CD4-positive, alpha-beta memory T cell (primary cell): ENCODE measurements at regions not wholly inside any gene's neighbourhood (a gene's known extent, or its start where the extent isn't known, plus 50 kb on each side); places are given as distances from the start of the nearest gene placed in this dataset.

ENCODE experiments used
- CTCF ChIA-PET: fragments of 350-600 bp; sonication (Branson Sonifier 250); formaldehyde crosslinking; loops from one replicate; lab custom pipeline; 2021; ENCODE audit warnings: inconsistent platforms; ENCODE audit not compliant: partially characterized antibody; lab: Charles Lee
- POLR2A ChIA-PET: fragments of 350-600 bp; sonication (Branson Sonifier 250); formaldehyde crosslinking; loops from one replicate; lab custom pipeline; 2021; ENCODE audit not compliant: partially characterized antibody; lab: Charles Lee
- DNase-seq, 5 donors: peaks; one replicate each; pipeline versions ENCODE4 v3.0.0 to v3.0.0-alpha.2; 2020 to 2022; ENCODE audit warnings: mixed read lengths in 1 of 5
- H3K27ac ChIP-seq: one replicate; pipeline ENCODE4 v1.7.0; 2013; ENCODE audit warnings: low read depth, low read length
- H3K27me3 ChIP-seq: 2 replicates; pipeline ENCODE4 v1.7.0; 2013; ENCODE audit warnings: mild to moderate bottlenecking, low read length, moderate library complexity; ENCODE audit not compliant: insufficient read depth
- H3K36me3 ChIP-seq: 2 replicates; pipeline ENCODE4 v1.7.0; 2013; ENCODE audit warnings: mild to moderate bottlenecking, low read length, moderate library complexity; ENCODE audit not compliant: insufficient read depth
- H3K4me1 ChIP-seq: 2 replicates; pipeline ENCODE4 v1.7.0; 2013; ENCODE audit warnings: mild to moderate bottlenecking, low read length, moderate library complexity; ENCODE audit not compliant: insufficient read depth
- H3K4me3 ChIP-seq, 2 donors: one replicate each; pipeline ENCODE4 v1.7.0; 2013; ENCODE audit warnings: low read length in 2 of 2, mild to moderate bottlenecking in 1 of 2
- H3K9me3 ChIP-seq, 2 donors: one replicate each; pipeline ENCODE4 v1.7.0; 2013; ENCODE audit warnings: low read length in 2 of 2, control low read depth in 1 of 2; ENCODE audit not compliant: control insufficient read depth in 1 of 2
- H3K27ac Mint-ChIP-seq, 7 donors: one replicate each; pipeline ENCODE4 v1.8.0; 2020 to 2021; ENCODE audit warnings: mixed read lengths in 7 of 7, mild to moderate bottlenecking in 6 of 7, inconsistent platforms in 3 of 7, moderate library complexity in 3 of 7
- H3K27me3 Mint-ChIP-seq, 2 donors: one replicate each; pipeline ENCODE4 v1.8.0; 2020 to 2021; ENCODE audit warnings: mixed read lengths in 2 of 2
- H3K36me3 Mint-ChIP-seq, 2 donors: one replicate each; pipeline ENCODE4 v1.8.0; 2020 to 2021; ENCODE audit warnings: mixed read lengths in 2 of 2, inconsistent platforms in 1 of 2, mild to moderate bottlenecking in 1 of 2
- H3K4me1 Mint-ChIP-seq, 4 donors: one replicate each; pipeline ENCODE4 v1.8.0; 2020 to 2021; ENCODE audit warnings: mixed read lengths in 4 of 4, mild to moderate bottlenecking in 1 of 4
- H3K4me3 Mint-ChIP-seq, 8 donors: one replicate each; pipeline ENCODE4 v1.8.0; 2020 to 2021; ENCODE audit warnings: mixed read lengths in 8 of 8, mild to moderate bottlenecking in 7 of 8, moderate library complexity in 6 of 8, inconsistent platforms in 3 of 8
- H3K9me3 Mint-ChIP-seq, 8 donors: one replicate each; pipeline ENCODE4 v1.8.0; 2020 to 2021; ENCODE audit warnings: mixed read lengths in 8 of 8, mild to moderate bottlenecking in 5 of 8, inconsistent platforms in 3 of 8, moderate library complexity in 1 of 8
- intact Hi-C: fragments of 100-400 bp; cut with micrococcal nuclease; formaldehyde crosslinking; loops from one replicate; pipeline ENCODE4 v1.15.1; 2023

DNA sequence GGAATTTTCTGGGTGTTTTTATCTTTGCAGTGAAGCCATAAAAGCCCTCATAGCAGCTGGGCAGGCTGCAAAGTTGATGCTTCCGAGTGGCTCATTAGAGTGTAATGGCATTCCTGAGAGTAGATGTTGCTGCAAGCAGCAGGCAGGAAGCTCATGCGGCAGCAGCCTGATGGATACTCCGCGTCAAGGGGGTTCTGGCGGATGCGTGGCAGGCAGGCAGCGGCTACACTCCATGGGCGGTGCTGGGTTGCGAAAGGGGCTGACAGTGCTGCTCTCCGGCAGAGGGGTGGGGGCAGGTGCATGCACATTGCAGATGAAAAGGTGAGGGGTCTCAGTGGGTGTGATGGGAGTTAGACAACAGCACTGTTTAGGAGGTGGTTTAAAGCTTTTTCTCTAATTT, 93.2 kb upstream of the AJAP1 start:
- Histone ChIP-seq H3K4me3 (no peak overlapping the region), H3K9me3 (no peaks in the 10 kb centered on the region), H3K27ac (no peak overlapping the region), H3K4me1 (no peaks in the 10 kb centered on the region), H3K27me3 (no peaks in the 10 kb centered on the region), H3K36me3 (no peaks in the 10 kb centered on the region)
- H3K27me3 Mint-ChIP-seq = peaks cover 6 to 13% of the 10 kb centered on the region in 2 donors
- peaks cover 0 to 6% (median 0%) of the 10 kb centered on the region in 8 donors for H3K9me3 Mint-ChIP-seq
- H3K27ac Mint-ChIP-seq = no peak overlapping the region
- no peaks in the 10 kb centered on the region for H3K36me3 Mint-ChIP-seq
- POLR2A ChIA-PET = no interaction called here
- DNase-seq = no peak
- H3K4me1 Mint-ChIP-seq = no peaks in the 10 kb centered on the region
- CTCF ChIA-PET = no interaction called here
- intact Hi-C loops = no loop called here
- H3K4me3 Mint-ChIP-seq = no peak overlapping the region

DNA sequence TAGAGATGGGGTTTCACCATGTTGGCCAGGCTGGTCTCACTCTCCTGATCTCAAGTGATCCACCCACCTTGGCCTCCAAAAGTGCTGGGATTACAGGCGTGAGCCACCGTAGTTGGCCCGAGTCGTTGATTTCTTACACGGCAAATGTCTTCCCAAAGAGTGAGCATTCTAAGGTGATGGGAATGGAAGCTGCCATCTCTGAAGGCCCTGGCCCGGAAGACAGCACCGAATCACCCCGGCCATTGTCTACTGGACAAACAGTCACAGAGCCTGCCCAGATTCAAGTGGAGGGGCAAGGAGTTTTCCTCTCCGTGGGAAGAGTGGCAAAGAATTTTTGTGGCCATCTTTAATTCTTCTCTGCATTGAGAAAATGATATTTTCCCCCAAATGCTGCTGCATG, 92.1 kb upstream of the AJAP1 start:
- CTCF ChIA-PET = no interaction called here
- POLR2A ChIA-PET = no interaction called here
- Histone ChIP-seq H3K9me3 (no peaks in the 10 kb centered on the region), H3K27ac (no peak overlapping the region), H3K36me3 (no peaks in the 10 kb centered on the region), H3K27me3 (no peaks in the 10 kb centered on the region), H3K4me3 (no peak overlapping the region), H3K4me1 (no peaks in the 10 kb centered on the region)
- intact Hi-C loops = no loop called here
- Mint-ChIP-seq H3K4me1 (no peaks in the 10 kb centered on the region), H3K4me3 (no peak overlapping the region), H3K9me3 (peaks cover 0 to 6% (median 0%) of the 10 kb centered on the region in 8 donors), H3K36me3 (no peaks in the 10 kb centered on the region), H3K27me3 (peaks cover 6 to 20% of the 10 kb centered on the region in 2 donors), H3K27ac (no peak overlapping the region)
- DNase-seq = no peak

- CTCF ChIA-PET = no interaction called here
- POLR2A ChIA-PET = no interaction called here
- no peaks in the 10 kb centered on the region for H3K4me1 ChIP-seq
These were observed 90.8 kb upstream of the AJAP1 start for GRCh38 chr1:4563586-4563985.

GRCh38 chr1:4564051-4564450, 90.4 kb upstream of the AJAP1 start:
- ChIA-PET POLR2A (no interaction called here), CTCF (no interaction called here)
- Histone ChIP-seq H3K27me3 (no peaks in the 10 kb centered on the region), H3K4me1 (no peaks in the 10 kb centered on the region), H3K4me3 (no peak overlapping the region), H3K27ac (no peak overlapping the region), H3K9me3 (no peaks in the 10 kb centered on the region), H3K36me3 (no peaks in the 10 kb centered on the region)
- H3K4me1 Mint-ChIP-seq = no peaks in the 10 kb centered on the region
- H3K27me3 Mint-ChIP-seq = peaks cover 2 to 24% of the 10 kb centered on the region in 2 donors
- no peaks in the 10 kb centered on the region for H3K36me3 Mint-ChIP-seq
- intact Hi-C loops = no loop called here
- no peak overlapping the region for H3K27ac Mint-ChIP-seq
- H3K4me3 Mint-ChIP-seq = no peak overlapping the region
- no peak for DNase-seq
- H3K9me3 Mint-ChIP-seq = peaks cover 0 to 2% (median 0%) of the 10 kb centered on the region in 8 donors

More at GRCh38 chr1:4563586-4563985, 90.8 kb upstream of the AJAP1 start:
- Histone ChIP-seq H3K4me3 (no peak overlapping the region), H3K27me3 (no peaks in the 10 kb centered on the region), H3K9me3 (no peaks in the 10 kb centered on the region), H3K36me3 (no peaks in the 10 kb centered on the region), H3K27ac (no peak overlapping the region)
- no peaks in the 10 kb centered on the region for H3K4me1 Mint-ChIP-seq
- H3K36me3 Mint-ChIP-seq = no peaks in the 10 kb centered on the region
- intact Hi-C loops = no loop called here
- no peak for DNase-seq
- no peak overlapping the region for H3K4me3 Mint-ChIP-seq
- no peak overlapping the region for H3K27ac Mint-ChIP-seq
- H3K27me3 Mint-ChIP-seq = peaks cover 6 to 22% of the 10 kb centered on the region in 2 donors
- H3K9me3 Mint-ChIP-seq = peaks cover 0 to 2% (median 0%) of the 10 kb centered on the region in 8 donors

GRCh38 chr1:4565166-4565565, 89.2 kb upstream of the AJAP1 start:
- Mint-ChIP-seq H3K27me3 (peaks cover 0 to 25% of the 10 kb centered on the region in 2 donors), H3K36me3 (no peaks in the 10 kb centered on the region), H3K27ac (no peak overlapping the region), H3K4me1 (no peaks in the 10 kb centered on the region), H3K4me3 (no peak overlapping the region), H3K9me3 (peaks cover 0 to 2% (median 0%) of the 10 kb centered on the region in 8 donors)
- H3K4me3 ChIP-seq = no peak overlapping the region
- H3K27ac ChIP-seq = no peak overlapping the region
- DNase-seq = no peak
- CTCF ChIA-PET = no interaction called here
- POLR2A ChIA-PET = no interaction called here
- H3K36me3 ChIP-seq = no peaks in the 10 kb centered on the region
- intact Hi-C loops = no loop called here
- H3K27me3 ChIP-seq = no peaks in the 10 kb centered on the region
- no peaks in the 10 kb centered on the region for H3K4me1 ChIP-seq
- H3K9me3 ChIP-seq = no peaks in the 10 kb centered on the region

GRCh38 chr1:4565801-4566449, 88.5 kb upstream of the AJAP1 start:
- H3K9me3 ChIP-seq = no peaks in the 10 kb centered on the region
- intact Hi-C loops = no loop called here
- H3K36me3 ChIP-seq = no peaks in the 10 kb centered on the region
- no peak overlapping the region for H3K4me3 ChIP-seq
- POLR2A ChIA-PET = no interaction called here
- H3K27me3 ChIP-seq = no peaks in the 10 kb centered on the region
- Mint-ChIP-seq H3K9me3 (peaks cover 0 to 2% (median 0%) of the 10 kb centered on the region in 8 donors), H3K27me3 (peaks cover 0 to 24% of the 10 kb centered on the region in 2 donors), H3K27ac (no peak overlapping the region), H3K4me3 (no peak overlapping the region), H3K36me3 (no peaks in the 10 kb centered on the region), H3K4me1 (no peaks in the 10 kb centered on the region)
- no peak overlapping the region for H3K27ac ChIP-seq
- H3K4me1 ChIP-seq = no peaks in the 10 kb centered on the region
- DNase-seq = no peak
- CTCF ChIA-PET = no interaction called here

DNA sequence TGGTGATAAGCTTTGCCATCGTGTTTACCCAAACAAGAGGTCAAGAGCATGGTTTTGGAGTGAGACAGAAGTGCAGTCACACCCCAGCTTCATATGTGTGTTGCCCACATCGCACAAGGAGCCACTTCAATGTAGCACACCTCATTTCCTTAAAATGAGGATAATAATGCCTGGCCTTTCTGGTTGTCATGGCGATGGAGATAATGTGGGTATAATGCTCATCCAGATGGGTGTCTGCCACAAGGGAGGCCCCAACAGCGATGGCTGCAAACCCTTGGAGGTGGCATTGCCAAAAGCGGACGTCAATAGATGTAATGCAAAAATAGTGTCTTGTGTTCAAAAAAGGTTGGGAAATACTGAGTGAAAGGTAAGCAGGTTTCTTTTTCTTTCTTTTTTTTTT, 83.1 kb upstream of the AJAP1 start:
- intact Hi-C loops = no loop called here
- Mint-ChIP-seq H3K4me1 (no peaks in the 10 kb centered on the region), H3K36me3 (no peaks in the 10 kb centered on the region), H3K27me3 (peaks cover 7 to 20% of the 10 kb centered on the region in 2 donors), H3K4me3 (no peak overlapping the region), H3K27ac (no peak overlapping the region), H3K9me3 (no peaks in the 10 kb centered on the region)
- Histone ChIP-seq H3K4me1 (no peaks in the 10 kb centered on the region), H3K27ac (no peak overlapping the region), H3K36me3 (no peaks in the 10 kb centered on the region), H3K4me3 (no peak overlapping the region), H3K9me3 (no peaks in the 10 kb centered on the region), H3K27me3 (no peaks in the 10 kb centered on the region)
- POLR2A ChIA-PET = no interaction called here
- no peak for DNase-seq
- CTCF ChIA-PET = no interaction called here
